ENCODE measurements at regions not wholly inside any gene's neighbourhood (a gene's known extent, or its start where the extent isn't known, plus 50 kb on each side); places are given as distances from the start of the nearest gene placed in this dataset.
A peak's percentile ranks its signal among the peaks of the same experiment; 100 is the strongest.

GRCh38 chr12:98410356-98410755 lies 105.0 kb upstream of the TMPO start:
- FAIRE-seq: no peak
- DNase-seq (ENCODE audit: insufficient read length, low spot score): no peak

GRCh38 chr12:98416845-98417244 lies 98.5 kb upstream of the TMPO start:
- FAIRE-seq (no peak), DNase-seq (ENCODE audit: insufficient read length, low spot score) (no peak)

- DNase-seq (ENCODE audit: insufficient read length, low spot score) (no peak), FAIRE-seq (no peak)
Measured at GRCh38 chr12:98417266-98417665, 98.1 kb upstream of the TMPO start.

GRCh38 chr12:98418357-98419075 lies 96.9 kb upstream of the TMPO start:
- DNase-seq (ENCODE audit: insufficient read length, low spot score) (peak; percentile 14), FAIRE-seq (no peak)

- DNase-seq (ENCODE audit: insufficient read length, low spot score): no peak
- FAIRE-seq: no peak
Measured at GRCh38 chr12:98419081-98419794, 96.2 kb upstream of the TMPO start.

GRCh38 chr12:98419795-98420404 lies 95.5 kb upstream of the TMPO start:
- FAIRE-seq (no peak), DNase-seq (ENCODE audit: insufficient read length, low spot score) (no peak)

- DNase-seq (ENCODE audit: insufficient read length, low spot score): no peak
- no peak for FAIRE-seq
Measured at GRCh38 chr12:98420461-98420860, 94.9 kb upstream of the TMPO start.

- no peak for DNase-seq (ENCODE audit: insufficient read length, low spot score)
- FAIRE-seq: no peak
Measured at GRCh38 chr12:98421316-98421715, 94.1 kb upstream of the TMPO start.

GRCh38 chr12:98422359-98422758 lies 93.0 kb upstream of the TMPO start:
- DNase-seq (ENCODE audit: insufficient read length, low spot score) (no peak), FAIRE-seq (no peak)

GRCh38 chr12:98422812-98423211 lies 92.6 kb upstream of the TMPO start:
- FAIRE-seq: no peak

GRCh38 chr12:98423963-98424362 lies 91.4 kb upstream of the TMPO start:
- FAIRE-seq (no peak), DNase-seq (ENCODE audit: insufficient read length, low spot score) (no peak)

More at GRCh38 chr12:98422812-98423211, 92.6 kb upstream of the TMPO start:
- no peak for DNase-seq (ENCODE audit: insufficient read length, low spot score)

- DNase-seq (ENCODE audit: insufficient read length, low spot score) (no peak), FAIRE-seq (peak; percentile 65)
Measured at GRCh38 chr12:98424726-98425401, 90.5 kb upstream of the TMPO start.

- DNase-seq (ENCODE audit: insufficient read length, low spot score) (no peak), FAIRE-seq (no peak)
Measured at GRCh38 chr12:98425859-98426258, 89.5 kb upstream of the TMPO start.

GRCh38 chr12:98431089-98431488 lies 84.3 kb upstream of the TMPO start:
- DNase-seq (ENCODE audit: insufficient read length, low spot score) (no peak), FAIRE-seq (no peak)

- DNase-seq (ENCODE audit: insufficient read length, low spot score) (no peak), FAIRE-seq (no peak)
Measured at GRCh38 chr12:98437166-98437565, 78.2 kb upstream of the TMPO start.

GRCh38 chr12:98437806-98438595 lies 77.4 kb upstream of the TMPO start:
- no peak for DNase-seq (ENCODE audit: insufficient read length, low spot score)
- FAIRE-seq: no peak

- DNase-seq (ENCODE audit: insufficient read length, low spot score): no peak
Measured at GRCh38 chr12:98438656-98439230, 76.6 kb upstream of the TMPO start.

GRCh38 chr12:98439471-98439951 lies 75.9 kb upstream of the TMPO start:
- FAIRE-seq: no peak
- no peak for DNase-seq (ENCODE audit: insufficient read length, low spot score)

More at GRCh38 chr12:98438656-98439230, 76.6 kb upstream of the TMPO start:
- FAIRE-seq: no peak

GRCh38 chr12:98439981-98440581 lies 75.3 kb upstream of the TMPO start:
- no peak for FAIRE-seq
- DNase-seq (ENCODE audit: insufficient read length, low spot score): no peak

- DNase-seq (ENCODE audit: insufficient read length, low spot score) (no peak), FAIRE-seq (no peak)
Measured at GRCh38 chr12:98446060-98446459, 69.3 kb upstream of the TMPO start.

All from GM19239 (cell line).